VCaP (cell line): ENCODE measurements at regions not wholly inside any gene's neighbourhood (a gene's known extent, or its start where the extent isn't known, plus 50 kb on each side); places are given as distances from the start of the nearest gene placed in this dataset.

Experiments
- H3K27ac ChIP-seq: fragments of 450-650 bp; 2 replicates; pipeline ENCODE4 v1.5.1; 2017
- TF ChIP-seq, protein P1 (sequence below): fragments of 450-650 bp; conservative IDR thresholded peaks from 2 replicates; pipeline ENCODE4 v1.5.1; 2017; ENCODE audit warnings: mild to moderate bottlenecking, moderate library complexity

- TF ChIP-seq, protein P1, sequence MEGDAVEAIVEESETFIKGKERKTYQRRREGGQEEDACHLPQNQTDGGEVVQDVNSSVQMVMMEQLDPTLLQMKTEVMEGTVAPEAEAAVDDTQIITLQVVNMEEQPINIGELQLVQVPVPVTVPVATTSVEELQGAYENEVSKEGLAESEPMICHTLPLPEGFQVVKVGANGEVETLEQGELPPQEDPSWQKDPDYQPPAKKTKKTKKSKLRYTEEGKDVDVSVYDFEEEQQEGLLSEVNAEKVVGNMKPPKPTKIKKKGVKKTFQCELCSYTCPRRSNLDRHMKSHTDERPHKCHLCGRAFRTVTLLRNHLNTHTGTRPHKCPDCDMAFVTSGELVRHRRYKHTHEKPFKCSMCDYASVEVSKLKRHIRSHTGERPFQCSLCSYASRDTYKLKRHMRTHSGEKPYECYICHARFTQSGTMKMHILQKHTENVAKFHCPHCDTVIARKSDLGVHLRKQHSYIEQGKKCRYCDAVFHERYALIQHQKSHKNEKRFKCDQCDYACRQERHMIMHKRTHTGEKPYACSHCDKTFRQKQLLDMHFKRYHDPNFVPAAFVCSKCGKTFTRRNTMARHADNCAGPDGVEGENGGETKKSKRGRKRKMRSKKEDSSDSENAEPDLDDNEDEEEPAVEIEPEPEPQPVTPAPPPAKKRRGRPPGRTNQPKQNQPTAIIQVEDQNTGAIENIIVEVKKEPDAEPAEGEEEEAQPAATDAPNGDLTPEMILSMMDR: no peak
- no peak overlapping the region for H3K27ac ChIP-seq
These were observed 218.7 kb upstream of the NDST4 start for GRCh38 chr4:115332078-115332477.

DNA sequence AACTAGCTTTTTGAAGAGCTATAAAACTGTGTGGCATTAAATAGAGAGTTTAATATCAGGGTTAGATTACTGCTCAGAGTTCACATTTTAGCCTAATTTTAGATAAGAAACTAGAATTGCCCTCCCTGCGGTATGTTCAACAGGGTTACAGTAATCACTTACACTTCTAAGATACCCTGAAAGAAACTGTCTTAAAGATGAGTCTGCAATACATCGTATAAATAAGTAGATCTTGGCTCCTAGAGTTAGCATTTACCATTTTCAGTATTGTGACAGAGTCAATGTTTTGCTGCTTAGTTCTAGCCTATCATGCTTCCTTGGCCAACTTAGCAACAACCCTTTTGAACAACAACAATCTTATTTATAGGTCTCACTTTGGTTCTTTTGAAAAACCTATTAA, 217.8 kb upstream of the NDST4 start:
- TF ChIP-seq, protein P1: no peak

GRCh38 chr4:115325836-115326235, 212.4 kb upstream of the NDST4 start:
- H3K27ac ChIP-seq: no peak overlapping the region
- TF ChIP-seq, protein P1: no peak

More for the DNA sequence above, 217.8 kb upstream of the NDST4 start:
- H3K27ac ChIP-seq: no peak overlapping the region

GRCh38 chr4:115323106-115323707, 209.8 kb upstream of the NDST4 start:
- TF ChIP-seq, protein P1: no peak
- no peak overlapping the region for H3K27ac ChIP-seq

DNA sequence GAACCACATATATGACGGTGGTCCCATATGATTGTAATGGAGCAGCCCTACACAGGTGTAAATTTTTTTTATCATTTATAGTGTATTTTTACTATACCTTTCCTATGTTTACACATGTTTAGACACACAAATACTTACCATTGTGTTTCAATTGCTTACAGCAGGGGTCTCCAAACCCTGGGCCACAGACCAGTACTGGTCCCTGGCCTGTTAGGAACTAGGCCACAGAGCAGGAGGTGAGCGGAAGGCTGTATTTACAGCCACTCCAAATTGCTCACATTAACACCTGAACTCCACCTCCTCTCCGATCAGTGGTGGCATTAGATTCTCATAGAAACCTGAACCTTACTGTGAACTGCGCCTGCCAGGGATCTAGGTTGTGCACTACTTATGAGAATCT, 201.8 kb upstream of the NDST4 start:
- TF ChIP-seq, protein P1: no peak
- no peak overlapping the region for H3K27ac ChIP-seq

GRCh38 chr4:115310641-115311040, 197.2 kb upstream of the NDST4 start:
- TF ChIP-seq, protein P1: no peak
- H3K27ac ChIP-seq: no peak overlapping the region

GRCh38 chr4:115294717-115295116, 181.3 kb upstream of the NDST4 start:
- TF ChIP-seq, protein P1: no peak
- no peak overlapping the region for H3K27ac ChIP-seq
